Thoracic aorta (tissue), 2 donors: ENCODE measurements at regions not wholly inside any gene's neighbourhood (a gene's known extent, or its start where the extent isn't known, plus 50 kb on each side); places are given as distances from the start of the nearest gene placed in this dataset.

Experiments used
- ATAC-seq: fragments of 150-250 bp; one replicate; pipeline ENCODE4 v1.8.0; 2017; ENCODE audit warnings: low read depth; ENCODE audit not compliant: insufficient number of reproducible peaks, low FRiP score
- DNase-seq: peaks from one replicate; pipeline ENCODE4 v3.0.0-alpha.2; 2020; ENCODE audit warnings: low spot score
- H3K27ac ChIP-seq, 2 donors: fragments of 200-600 bp; sonication (generic); 1 replicate in 1 of 2; 2 replicates in 1 of 2; pipeline ENCODE4 v1.5.1; 2016; ENCODE audit warnings: mild to moderate bottlenecking in 2 of 2, moderate library complexity in 2 of 2
- H3K27me3 ChIP-seq: fragments of 200-600 bp; sonication (generic); replicated peaks from 2 replicates; pipeline ENCODE4 v1.6.0; 2016; ENCODE audit warnings: mild to moderate bottlenecking; ENCODE audit not compliant: insufficient read depth
- H3K36me3 ChIP-seq: fragments of 200-600 bp; sonication (generic); one replicate; pipeline ENCODE4 v1.5.1; 2016
- H3K4me1 ChIP-seq, 2 donors: fragments of 200-600 bp; sonication (generic); 1 replicate in 1 of 2; 2 replicates in 1 of 2; pipeline versions ENCODE4 v1.5.1 to v1.6.0; 2016; ENCODE audit warnings: low read depth in 2 of 2, mild to moderate bottlenecking in 1 of 2; ENCODE audit not compliant: control insufficient read depth in 1 of 2
- H3K4me3 ChIP-seq: fragments of 200-600 bp; sonication (generic); 2 replicates; pipeline ENCODE4 v1.5.1; 2016; ENCODE audit warnings: mild to moderate bottlenecking
- H3K9me3 ChIP-seq: fragments of 200-600 bp; sonication (generic); 2 replicates; pipeline ENCODE4 v1.5.1; 2016
- CTCF ChIP-seq: fragments of 200-600 bp; sonication (generic); IDR thresholded peaks from one replicate; pipeline ENCODE4 v1.5.1; 2019; ENCODE audit warnings: antibody characterized with exemption

GRCh38 chrX:96563646-96564045, 121.0 kb upstream of the DIAPH2 start:
- TF ChIP-seq CTCF, result no peak
- H3K9me3 ChIP-seq, result no peaks in the 10 kb centered on the region
- DNase-seq (no peak), ATAC-seq (no peak)
- H3K4me1 ChIP-seq, result no peaks in the 10 kb centered on the region
- no peaks in the 10 kb centered on the region for H3K27me3 ChIP-seq
- no peak overlapping the region for H3K4me3 ChIP-seq
- H3K36me3 ChIP-seq, result no peaks in the 10 kb centered on the region
- no peak overlapping the region for H3K27ac ChIP-seq

- Histone ChIP-seq H3K9me3 (no peaks in the 10 kb centered on the region), H3K36me3 (no peaks in the 10 kb centered on the region), H3K27me3 (no peaks in the 10 kb centered on the region), H3K4me1 (no peaks in the 10 kb centered on the region), H3K4me3 (no peak overlapping the region), H3K27ac (no peak overlapping the region)
- ATAC-seq (no peak), DNase-seq (no peak)
- TF ChIP-seq CTCF, result no peak
These were observed 120.0 kb upstream of the DIAPH2 start for GRCh38 chrX:96564595-96564994.

GRCh38 chrX:96566878-96567277, 117.8 kb upstream of the DIAPH2 start:
- no peaks in the 10 kb centered on the region for H3K4me1 ChIP-seq
- H3K27ac ChIP-seq, result no peak overlapping the region
- no peaks in the 10 kb centered on the region for H3K36me3 ChIP-seq
- H3K9me3 ChIP-seq, result no peaks in the 10 kb centered on the region
- DNase-seq (no peak), ATAC-seq (no peak)
- no peak for TF ChIP-seq CTCF
- no peak overlapping the region for H3K4me3 ChIP-seq
- no peaks in the 10 kb centered on the region for H3K27me3 ChIP-seq

- H3K4me3 ChIP-seq, result no peak overlapping the region
- H3K9me3 ChIP-seq, result no peaks in the 10 kb centered on the region
- H3K4me1 ChIP-seq, result no peaks in the 10 kb centered on the region
- DNase-seq (no peak), ATAC-seq (no peak)
- H3K27ac ChIP-seq, result no peak overlapping the region
- TF ChIP-seq CTCF, result no peak
- no peaks in the 10 kb centered on the region for H3K27me3 ChIP-seq
- H3K36me3 ChIP-seq, result no peaks in the 10 kb centered on the region
These were observed 116.6 kb upstream of the DIAPH2 start for GRCh38 chrX:96568071-96568470.

- Histone ChIP-seq H3K27ac (no peak overlapping the region), H3K9me3 (no peaks in the 10 kb centered on the region), H3K4me3 (no peak overlapping the region), H3K27me3 (no peaks in the 10 kb centered on the region), H3K36me3 (no peaks in the 10 kb centered on the region), H3K4me1 (no peaks in the 10 kb centered on the region)
- DNase-seq, result no peak
- no peak for TF ChIP-seq CTCF
- ATAC-seq, result no peak
These were observed 115.6 kb upstream of the DIAPH2 start for GRCh38 chrX:96569034-96569433.
